HT1080 (cell line): ENCODE measurements at regions not wholly inside any gene's neighbourhood (a gene's known extent, or its start where the extent isn't known, plus 50 kb on each side); places are given as distances from the start of the nearest gene placed in this dataset. TPM values are rescaled to one million over a fixed set of nuclear protein-coding genes. Genes with fewer than 3 reads are reported as not detected.
"Not testable (repeated sequence)": the region's sequence is repeated elsewhere in the genome, so short reads cannot be mapped to it uniquely, and the experiment has no call there.

Experiments
- DNase-seq: peaks from one replicate; pipeline ENCODE4 v3.0.0-alpha.2; 2015; ENCODE audit warnings: low read depth
- small RNA-seq: library from RNA; depleted of rRNA; stranded (forward); fragments of <200 nt; gene quantifications from one replicate; pipeline ENCODE3, GENCODE V24; 2014

DNA sequence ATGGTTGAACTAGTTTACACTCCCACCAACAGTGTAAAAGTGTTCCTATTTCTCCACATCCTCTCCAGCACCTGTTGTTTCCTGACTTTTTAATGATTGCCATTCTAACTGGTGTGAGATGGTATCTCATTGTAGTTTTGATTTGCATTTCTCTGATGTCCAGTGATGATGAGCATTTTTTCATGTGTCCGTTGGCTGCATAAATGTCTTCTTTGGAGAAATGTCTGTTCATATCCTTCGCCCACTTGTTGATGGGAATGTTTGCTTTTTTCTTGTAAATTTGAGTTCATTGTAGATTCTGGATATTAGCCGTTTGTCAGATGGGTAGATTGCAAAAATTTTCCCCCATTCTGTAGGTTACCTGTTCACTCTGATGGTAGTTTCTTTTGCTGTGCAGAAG is 155.0 kb upstream of the CNKSR2 start:
- DNase-seq, result not testable (repeated sequence)

DNA sequence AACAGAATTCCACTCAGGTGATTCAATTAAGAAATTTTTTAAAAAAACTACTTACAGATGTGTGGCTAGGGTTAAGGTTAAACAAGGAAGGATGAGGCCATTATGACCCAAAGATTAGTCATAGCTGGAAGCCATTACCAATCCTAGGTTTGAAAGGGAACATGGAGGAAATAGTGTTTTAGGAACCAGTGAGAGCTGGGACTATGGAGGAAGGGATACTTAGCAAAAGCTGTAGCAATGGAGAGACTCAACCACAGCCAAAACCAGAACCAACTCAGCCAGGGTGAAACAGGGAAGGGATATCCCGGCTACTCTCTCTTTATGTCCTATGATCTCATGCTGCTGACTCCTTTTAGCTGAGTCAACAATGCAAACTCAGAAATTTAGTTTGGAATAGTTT is 148.6 kb upstream of the CNKSR2 start:
- peak; percentile 66 for DNase-seq

DNA sequence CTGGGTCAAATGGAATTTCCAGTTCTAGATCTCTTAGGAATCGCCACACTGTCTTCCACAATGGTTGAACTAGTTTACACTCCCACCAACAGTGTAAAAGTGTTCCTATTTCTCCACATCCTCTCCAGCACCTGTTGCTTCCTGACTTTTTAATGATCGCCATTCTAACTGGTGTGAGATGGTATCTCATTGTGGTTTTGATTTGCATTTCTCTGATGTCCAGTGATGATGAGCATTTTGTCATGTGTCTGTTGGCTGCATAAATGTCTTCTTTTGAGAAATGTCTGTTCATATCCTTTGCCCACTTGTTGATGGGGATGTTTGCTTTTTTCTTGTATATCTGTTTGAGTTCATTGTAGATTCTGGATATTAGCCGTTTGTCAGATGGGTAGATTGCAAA is 145.2 kb upstream of the CNKSR2 start:
- not testable (repeated sequence) for DNase-seq

DNA sequence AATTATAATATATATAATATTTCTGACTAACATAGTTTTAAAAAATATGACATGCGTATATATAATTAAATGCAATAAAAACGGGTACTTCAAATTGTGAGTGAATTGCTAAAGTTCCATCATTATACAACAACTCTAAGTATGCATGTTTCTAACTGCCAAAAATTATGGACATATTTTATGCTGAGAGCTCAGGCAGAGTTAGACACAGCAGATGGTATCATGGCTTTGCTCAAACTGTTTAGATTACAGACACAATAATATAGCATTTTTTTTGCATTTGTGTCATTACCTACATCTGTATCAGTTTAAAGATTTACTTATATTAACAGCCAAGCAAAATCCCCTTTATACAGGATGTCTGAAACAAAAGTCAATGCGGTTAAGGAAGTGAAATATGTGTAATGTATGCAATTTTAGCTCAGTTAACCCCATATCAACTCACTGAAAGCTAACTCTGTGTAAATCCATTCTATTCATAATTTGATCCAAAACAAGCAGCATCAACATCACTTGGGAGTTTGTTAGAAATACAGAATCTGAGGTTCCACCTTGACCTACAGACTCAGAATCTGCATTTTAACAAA is 119.1 kb upstream of the CNKSR2 start:
- no peak for DNase-seq

DNA sequence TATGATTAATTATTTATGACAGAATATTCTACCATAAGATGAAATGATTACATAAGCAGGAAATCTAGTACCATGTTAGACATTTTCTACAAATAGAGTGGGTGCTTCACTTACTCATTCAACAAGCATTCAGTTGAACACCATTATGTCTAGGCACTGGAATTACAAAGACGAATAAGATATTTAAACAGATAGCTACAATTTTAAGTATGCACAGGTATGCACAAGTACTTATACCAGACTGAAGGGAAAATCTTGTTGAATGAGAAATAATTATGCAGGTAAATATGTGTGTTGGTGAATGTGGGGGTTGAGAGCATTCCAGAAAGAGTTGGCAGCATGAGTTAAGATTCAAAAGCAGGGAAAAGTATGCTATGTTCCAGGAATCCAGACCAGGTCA is 107.3 kb upstream of the CNKSR2 start:
- DNase-seq, result no peak

DNA sequence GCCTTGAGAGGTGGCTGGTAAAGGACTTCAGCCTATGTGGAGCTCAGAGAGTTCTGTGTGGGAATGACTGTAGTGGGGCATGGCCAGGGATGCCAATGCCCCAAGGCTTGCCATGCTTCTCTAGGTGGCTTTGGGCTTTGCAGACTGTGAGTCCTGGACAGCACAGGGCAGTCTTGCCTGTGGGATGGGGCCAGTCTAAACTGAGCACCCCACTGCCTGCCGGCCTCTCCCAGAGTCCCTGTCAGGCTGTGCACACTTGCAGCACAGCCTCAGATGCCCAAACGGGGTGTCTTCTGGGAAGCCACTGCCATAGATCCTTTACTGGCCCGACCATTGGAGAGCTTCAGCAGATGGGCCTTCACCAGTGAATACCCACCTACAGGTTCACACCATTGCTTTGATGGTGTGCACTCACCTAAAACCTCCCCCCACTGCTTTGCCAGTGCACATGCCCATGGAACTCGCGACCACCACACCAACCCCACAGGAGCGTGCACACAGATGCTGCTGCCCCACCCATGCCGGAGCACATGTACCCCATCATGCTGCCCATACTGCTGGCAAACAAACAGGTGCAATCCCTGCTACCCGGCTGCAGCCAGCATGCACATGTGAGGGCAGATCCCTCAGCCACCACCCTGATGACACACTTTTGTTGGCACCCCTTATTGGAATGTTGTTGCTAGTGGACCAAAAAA is 97.3 kb upstream of the CNKSR2 start:
- no peak for DNase-seq

DNA sequence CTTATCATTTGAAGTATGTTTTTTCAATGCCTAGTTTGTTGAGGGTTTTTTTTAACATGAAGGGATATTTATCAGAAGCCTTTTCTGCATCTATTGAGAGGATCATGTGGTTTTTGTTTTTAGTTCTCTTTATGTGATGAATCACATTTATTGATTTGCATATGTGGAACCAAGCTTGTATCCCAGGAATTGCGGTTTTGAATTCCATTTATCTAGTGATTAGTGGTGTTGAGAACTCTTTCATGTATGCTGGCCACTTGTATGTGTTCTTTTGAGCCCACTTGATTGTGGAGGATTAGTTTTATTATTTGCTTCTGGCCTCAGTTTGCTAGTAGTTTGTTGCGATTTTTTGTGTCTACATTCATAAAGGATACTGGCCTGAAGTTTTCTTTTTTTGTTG is 85.0 kb upstream of the CNKSR2 start:
- DNase-seq, result no peak

DNA sequence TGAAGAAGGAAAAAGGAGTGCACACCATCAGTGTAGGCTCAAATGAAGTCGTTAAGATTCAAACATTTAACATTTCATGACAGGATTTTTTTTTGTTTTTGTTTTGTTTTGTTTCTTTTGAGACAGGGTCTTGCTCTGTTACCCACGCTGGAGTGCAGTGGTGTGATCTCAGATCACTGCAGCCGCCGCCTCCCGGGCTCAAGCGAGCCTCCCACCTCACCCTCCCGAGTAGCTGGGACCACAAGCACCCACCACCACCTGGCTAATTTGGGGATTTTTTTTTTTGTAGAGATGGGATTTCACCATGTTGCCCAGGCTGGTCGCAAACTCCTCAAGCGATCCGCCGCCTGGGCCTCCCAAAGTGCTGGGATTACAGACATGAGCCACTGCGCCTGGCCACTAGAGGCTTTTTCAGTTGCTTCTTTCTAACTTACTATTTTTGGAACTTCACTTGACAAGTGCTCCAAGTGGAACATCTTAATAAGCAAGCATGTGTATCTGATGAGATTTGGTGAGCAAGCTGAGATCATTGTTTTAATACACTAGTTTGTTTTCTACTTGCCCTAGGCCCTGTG is 78.9 kb upstream of the CNKSR2 start:
- DNase-seq, result no peak

DNA sequence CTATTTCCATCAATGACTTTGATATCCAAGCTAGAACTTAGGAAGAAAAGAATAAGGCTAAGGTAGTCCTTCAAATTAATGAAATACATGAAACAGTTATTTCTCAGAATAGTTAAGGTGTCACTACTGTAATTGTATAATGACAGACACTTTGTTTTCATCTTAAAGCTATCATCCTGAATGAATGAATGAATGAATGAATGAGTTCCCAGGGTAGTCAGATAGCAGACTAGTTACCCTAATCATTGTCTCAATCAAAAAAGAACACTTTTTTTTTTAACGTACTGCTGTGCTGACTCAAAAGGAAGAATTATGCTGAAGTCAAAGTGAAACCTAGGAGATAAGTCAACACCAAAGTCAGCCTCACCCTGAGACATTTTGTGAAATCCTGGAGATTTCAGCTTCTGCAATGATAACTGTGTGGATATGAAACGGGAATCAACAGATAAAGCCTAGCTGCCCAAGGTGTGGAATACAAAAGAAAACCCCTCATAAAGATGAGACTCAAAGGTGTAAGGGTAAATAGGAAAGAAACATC is 68.3 kb upstream of the CNKSR2 start:
- no peak for DNase-seq

DNA sequence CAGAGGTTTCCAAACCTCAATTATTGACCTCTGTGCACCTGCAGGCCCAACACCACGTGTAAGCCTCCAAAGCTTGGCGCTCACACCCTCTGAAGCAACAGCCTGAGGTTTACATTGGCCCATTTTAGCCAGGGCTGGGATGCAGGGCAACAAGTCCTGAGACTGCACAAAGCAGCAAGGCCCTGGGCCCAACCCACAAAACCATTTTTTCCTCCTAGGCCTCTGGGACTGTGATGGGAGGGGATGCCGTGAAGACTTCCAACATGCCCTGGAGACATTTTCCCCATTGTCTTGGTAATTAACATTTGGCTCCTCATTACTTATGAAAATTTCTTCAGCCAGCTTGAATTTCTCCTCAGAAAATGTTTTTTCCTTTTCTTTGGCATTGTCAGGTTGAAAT is 54.9 kb upstream of the CNKSR2 start:
- no peak for DNase-seq

Small RNA genes lying in the stretch of these regions (small RNA-seq; reads per million reads assigned to genes)
- not detected for gene RNU6-133P
